ENCODE measurements at regions not wholly inside any gene's neighbourhood (a gene's known extent, or its start where the extent isn't known, plus 50 kb on each side); places are given as distances from the start of the nearest gene placed in this dataset.

DNA sequence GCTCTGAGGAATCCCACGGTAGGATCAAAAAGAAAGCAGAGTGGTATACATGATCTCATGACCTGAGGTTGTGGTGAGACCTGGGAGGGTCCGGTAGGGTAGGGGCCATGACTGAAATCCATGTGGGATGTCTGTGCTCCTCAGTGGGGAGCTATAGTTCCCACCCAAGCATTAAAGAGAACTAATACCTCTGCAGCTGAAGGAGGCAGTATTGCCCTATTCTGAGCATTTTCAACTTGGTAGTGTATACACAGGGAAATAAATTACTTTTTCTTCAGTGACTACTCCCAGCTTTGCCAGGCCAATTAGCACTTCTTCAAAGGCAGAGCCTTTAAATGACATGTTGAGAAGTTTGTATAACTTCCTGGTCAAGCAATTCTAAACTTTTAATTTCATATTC, 613.8 kb downstream of the KCNH5 start:
- no peak overlapping the region for H3K56ac ChIP-seq (ENCODE audit: extremely low read depth, insufficient read depth, low read length)
- H2BK120ac ChIP-seq (ENCODE audit: low read depth, low read length), result no peak overlapping the region
- H3K79me1 ChIP-seq (ENCODE audit: low read depth in 1 of 2, low read length in 2 of 2), result no peaks in the 10 kb centered on the region
- no peak overlapping the region for H4K5ac ChIP-seq (ENCODE audit: low read depth, low read length)
- H2BK15ac ChIP-seq (ENCODE audit: low read depth, low read length), result no peak overlapping the region
- no peaks in the 10 kb centered on the region for H4K20me1 ChIP-seq (ENCODE audit: insufficient read depth, low read length)
- no peak overlapping the region for H3K4ac ChIP-seq (ENCODE audit: low read depth, low read length)
- no peak overlapping the region for H2AK9ac ChIP-seq (replicated peaks; ENCODE audit: low read depth, low read length, poor library complexity)
- CTCF ChIA-PET, result no interaction called here
- intact Hi-C loops (cut with micrococcal nuclease), result no loop called here
- no peak for DNase-seq
- no peak overlapping the region for H4K91ac ChIP-seq (ENCODE audit: insufficient read depth, low read depth, low read length)
- POLR2A ChIA-PET (ENCODE audit: unreplicated experiment), result no interaction called here
- dilution Hi-C loops (cut with HindIII; ENCODE audit: low sequenced_read_pairs, unreplicated experiment), result no loop called here
- H2BK5ac ChIP-seq (ENCODE audit: low read depth, low read length, poor library complexity, severe bottlenecking), result no peak overlapping the region
- no peak overlapping the region for H3K9ac ChIP-seq (ENCODE audit: low read depth, low read length)
- in situ Hi-C loops (cut with MboI; ENCODE audit: low sequenced_read_pairs), result no loop called here
- H3K36me3 ChIP-seq (ENCODE audit: control insufficient read depth, insufficient read depth, low read length), result no peaks in the 10 kb centered on the region
- H3K4me2 ChIP-seq (ENCODE audit: low read depth, low read length), result no peak overlapping the region
- no peak overlapping the region for H2BK20ac ChIP-seq (ENCODE audit: low read depth, low read length)
- no peak for TF ChIP-seq RCOR1 (IDR thresholded peaks at IDR 0.05; ENCODE audit: insufficient replicate concordance, low read length)
- TF ChIP-seq, protein P1, sequence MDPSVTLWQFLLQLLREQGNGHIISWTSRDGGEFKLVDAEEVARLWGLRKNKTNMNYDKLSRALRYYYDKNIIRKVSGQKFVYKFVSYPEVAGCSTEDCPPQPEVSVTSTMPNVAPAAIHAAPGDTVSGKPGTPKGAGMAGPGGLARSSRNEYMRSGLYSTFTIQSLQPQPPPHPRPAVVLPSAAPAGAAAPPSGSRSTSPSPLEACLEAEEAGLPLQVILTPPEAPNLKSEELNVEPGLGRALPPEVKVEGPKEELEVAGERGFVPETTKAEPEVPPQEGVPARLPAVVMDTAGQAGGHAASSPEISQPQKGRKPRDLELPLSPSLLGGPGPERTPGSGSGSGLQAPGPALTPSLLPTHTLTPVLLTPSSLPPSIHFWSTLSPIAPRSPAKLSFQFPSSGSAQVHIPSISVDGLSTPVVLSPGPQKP (IDR thresholded peaks at IDR 0.05; ENCODE audit: borderline replicate concordance, low read depth, low read length), result no peak
- TF ChIP-seq SMC3 (IDR thresholded peaks at IDR 0.05; ENCODE audit: low read depth, low read length), result no peak
- no peak for TF ChIP-seq NFE2L2 (IDR thresholded peaks at IDR 0.05; ENCODE audit: low read depth, low read length)
- TF ChIP-seq RFX5 (IDR thresholded peaks at IDR 0.05; ENCODE audit: low read depth, low read length), result no peak
- no peak for TF ChIP-seq CEBPB (IDR thresholded peaks at IDR 0.05; ENCODE audit: low read depth, low read length)
- no TSS peak for BruUV-seq (replicated peaks)
- no peak overlapping the region for H3K18ac ChIP-seq (ENCODE audit: low read depth, low read length)
- peaks cover 6% of the 10 kb centered on the region; the same call in 1 of the 2 replicates for H3K4me1 ChIP-seq (ENCODE audit: control insufficient read depth, insufficient read depth, low read length)
- no peak overlapping the region for H2AFZ ChIP-seq (replicated peaks; ENCODE audit: low read length, poor library complexity)
- H3K27me3 ChIP-seq (ENCODE audit: control insufficient read depth, insufficient read depth, low read length), result no peaks in the 10 kb centered on the region
- H3K23ac ChIP-seq (ENCODE audit: low read depth, low read length), result no peak overlapping the region
- no peak overlapping the region for H3K14ac ChIP-seq (replicated peaks; ENCODE audit: low read depth, low read length)
- H3K9me1 ChIP-seq (ENCODE audit: insufficient read depth, low read length), result no peaks in the 10 kb centered on the region
- no peak overlapping the region for H4K8ac ChIP-seq (ENCODE audit: low read depth in 2 of 2, low read length in 2 of 2)
- H3K9me3 ChIP-seq (ENCODE audit: control insufficient read depth, insufficient read depth, low read length), result peaks cover 14% of the 10 kb centered on the region
- H2AK5ac ChIP-seq (ENCODE audit: low read depth, low read length), result no peak overlapping the region
- H3K4me3 ChIP-seq (ENCODE audit: insufficient read depth, low read depth, low read length), result no peak overlapping the region
- ATAC-seq (ENCODE audit: low read depth), result no peak
- no peak overlapping the region for H3K27ac ChIP-seq (ENCODE audit: insufficient read depth, low read length)
- no CpG with 5 or more reads among the region's 2 CpGs for WGBS, 2 experiments (ENCODE audit: extremely low coverage in 2 of 2, insufficient read length in 1 of 2)

All from IMR-90 (cell line).